GM19035 (cell line): ENCODE measurements at regions not wholly inside any gene's neighbourhood (a gene's known extent, or its start where the extent isn't known, plus 50 kb on each side); places are given as distances from the start of the nearest gene placed in this dataset.

Experiments used
- ATAC-seq: cut with Tn5 transposase; IDR thresholded peaks from one replicate; pipeline ENCODE4 v1.9.1; 2021; ENCODE audit not compliant: unreplicated experiment

- no peak for ATAC-seq
Measured at GRCh38 chr10:27451054-27451453, 53.0 kb upstream of the RAB18 start.

- no peak for ATAC-seq
Measured at GRCh38 chr10:27450225-27450624, 53.9 kb upstream of the RAB18 start.

GRCh38 chr10:27449571-27449970 lies 54.5 kb upstream of the RAB18 start:
- ATAC-seq, result no peak

- no peak for ATAC-seq
Measured at GRCh38 chr10:27448921-27449320, 55.2 kb upstream of the RAB18 start.

- no peak for ATAC-seq
Measured at GRCh38 chr10:27447540-27447939, 56.6 kb upstream of the RAB18 start.

GRCh38 chr10:27446091-27446918 lies 57.8 kb upstream of the RAB18 start:
- ATAC-seq, result no peak

- no peak for ATAC-seq
Measured at GRCh38 chr10:27445070-27445469, 59.0 kb upstream of the RAB18 start.

GRCh38 chr10:27440478-27440877 lies 63.6 kb upstream of the RAB18 start:
- ATAC-seq, result no peak

- no peak for ATAC-seq
Measured at GRCh38 chr10:27440021-27440420, 64.1 kb upstream of the RAB18 start.

GRCh38 chr10:27439101-27439500 lies 65.0 kb upstream of the RAB18 start:
- ATAC-seq, result no peak

GRCh38 chr10:27437775-27438174 lies 66.3 kb upstream of the RAB18 start:
- ATAC-seq, result no peak

- ATAC-seq, result no peak
Measured at GRCh38 chr10:27436710-27437109, 67.4 kb upstream of the RAB18 start.

GRCh38 chr10:27433976-27434375 lies 70.1 kb upstream of the RAB18 start:
- ATAC-seq, result no peak

- ATAC-seq, result no peak
Measured at GRCh38 chr10:27426948-27427467, 77.1 kb upstream of the RAB18 start.

GRCh38 chr10:27413831-27414348 lies 90.2 kb upstream of the RAB18 start:
- no peak for ATAC-seq

- ATAC-seq, result no peak
Measured at GRCh38 chr10:27413387-27413786, 90.7 kb upstream of the RAB18 start.

GRCh38 chr10:27410153-27410552 lies 94.0 kb upstream of the RAB18 start:
- no peak for ATAC-seq

- ATAC-seq, result no peak
Measured at GRCh38 chr10:27407271-27407670, 96.8 kb upstream of the RAB18 start.

- no peak for ATAC-seq
Measured at GRCh38 chr10:27399871-27400270, 104.2 kb upstream of the RAB18 start.

GRCh38 chr10:27393961-27394360 lies 110.1 kb upstream of the RAB18 start:
- ATAC-seq, result no peak

- no peak for ATAC-seq
Measured at GRCh38 chr10:27392606-27393005, 111.5 kb upstream of the RAB18 start.

GRCh38 chr10:27391916-27392315 lies 112.2 kb upstream of the RAB18 start:
- no peak for ATAC-seq

- no peak for ATAC-seq
Measured at GRCh38 chr10:27391325-27391724, 112.8 kb upstream of the RAB18 start.
